ENCODE measurements at regions not wholly inside any gene's neighbourhood (a gene's known extent, or its start where the extent isn't known, plus 50 kb on each side); places are given as distances from the start of the nearest gene placed in this dataset.

GRCh38 chr20:57847104-57847503 is 137.3 kb upstream of the PMEPA1 start:
- no peak for TF ChIP-seq EGR1 (IDR thresholded peaks at IDR 0.05; ENCODE audit: low read depth)
- no peak for TF ChIP-seq ZBTB33 (IDR thresholded peaks at IDR 0.05; ENCODE audit: extremely low read depth, insufficient replicate concordance, low read length)
- TF ChIP-seq EZH2 (IDR thresholded peaks at IDR 0.05): no peak
- TF ChIP-seq RAD21 (IDR thresholded peaks at IDR 0.05; ENCODE audit: low read depth): no peak
- TF ChIP-seq MAX (IDR thresholded peaks at IDR 0.05): no peak
- TF ChIP-seq CBX3 (IDR thresholded peaks at IDR 0.05; ENCODE audit: low read depth): no peak
- TF ChIP-seq, protein P1, sequence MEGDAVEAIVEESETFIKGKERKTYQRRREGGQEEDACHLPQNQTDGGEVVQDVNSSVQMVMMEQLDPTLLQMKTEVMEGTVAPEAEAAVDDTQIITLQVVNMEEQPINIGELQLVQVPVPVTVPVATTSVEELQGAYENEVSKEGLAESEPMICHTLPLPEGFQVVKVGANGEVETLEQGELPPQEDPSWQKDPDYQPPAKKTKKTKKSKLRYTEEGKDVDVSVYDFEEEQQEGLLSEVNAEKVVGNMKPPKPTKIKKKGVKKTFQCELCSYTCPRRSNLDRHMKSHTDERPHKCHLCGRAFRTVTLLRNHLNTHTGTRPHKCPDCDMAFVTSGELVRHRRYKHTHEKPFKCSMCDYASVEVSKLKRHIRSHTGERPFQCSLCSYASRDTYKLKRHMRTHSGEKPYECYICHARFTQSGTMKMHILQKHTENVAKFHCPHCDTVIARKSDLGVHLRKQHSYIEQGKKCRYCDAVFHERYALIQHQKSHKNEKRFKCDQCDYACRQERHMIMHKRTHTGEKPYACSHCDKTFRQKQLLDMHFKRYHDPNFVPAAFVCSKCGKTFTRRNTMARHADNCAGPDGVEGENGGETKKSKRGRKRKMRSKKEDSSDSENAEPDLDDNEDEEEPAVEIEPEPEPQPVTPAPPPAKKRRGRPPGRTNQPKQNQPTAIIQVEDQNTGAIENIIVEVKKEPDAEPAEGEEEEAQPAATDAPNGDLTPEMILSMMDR (IDR thresholded peaks at IDR 0.05 in 2 of 3, conservative IDR thresholded peaks at IDR 0.05 in 1 of 3; ENCODE audit: borderline replicate concordance in 1 of 3, insufficient read depth in 1 of 3, low read depth in 2 of 3, low read length in 2 of 3): no peak
- TF ChIP-seq EZH2phosphoT487 (IDR thresholded peaks at IDR 0.05; ENCODE audit: borderline replicate concordance): no peak
- no peak for TF ChIP-seq CEBPB (IDR thresholded peaks at IDR 0.05; ENCODE audit: low read depth)
- TF ChIP-seq POLR2AphosphoS5 (IDR thresholded peaks at IDR 0.05; ENCODE audit: low read depth, low read length): no peak

Measured in HCT116 (cell line).